ENCODE measurements at regions not wholly inside any gene's neighbourhood (a gene's known extent, or its start where the extent isn't known, plus 50 kb on each side); places are given as distances from the start of the nearest gene placed in this dataset.

DNA sequence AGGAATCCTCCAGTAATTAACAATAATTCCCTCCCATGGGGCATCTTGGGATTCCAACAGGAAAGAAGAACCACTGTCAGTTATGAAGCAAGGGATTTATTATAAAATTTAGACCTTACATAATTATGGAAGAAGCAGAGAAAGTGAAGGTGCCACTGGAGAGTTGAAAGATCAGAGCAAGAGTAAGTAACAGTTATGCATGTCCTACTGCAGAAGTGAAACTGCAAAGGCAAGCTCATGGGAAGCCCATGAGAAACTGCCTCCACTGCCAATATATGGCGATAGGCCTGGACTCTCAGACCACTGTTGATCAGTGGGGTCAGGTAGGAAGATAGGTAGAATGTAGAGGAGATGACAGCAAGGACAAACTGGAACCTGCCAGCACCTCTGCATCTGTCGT lies 123.6 kb upstream of the ZNF648 start:
- no peak for TF ChIP-seq CTCF (IDR thresholded peaks at IDR 0.05)
- TF ChIP-seq ZFX (IDR thresholded peaks at IDR 0.05; ENCODE audit: borderline replicate concordance): no peak
